Cardiac muscle cell (in vitro differentiated cells and primary cell): ENCODE measurements at regions not wholly inside any gene's neighbourhood (a gene's known extent, or its start where the extent isn't known, plus 50 kb on each side); places are given as distances from the start of the nearest gene placed in this dataset.
A peak's percentile ranks its signal among the peaks of the same experiment; 100 is the strongest.
"Not testable (repeated sequence)": the region's sequence is repeated elsewhere in the genome, so short reads cannot be mapped to it uniquely, and the experiment has no call there.

ENCODE experiments used
- DNase-seq, 2 donors: peaks; one replicate each; pipeline versions ENCODE4 v3.0.0 to v3.0.0-alpha.2; 2010 to 2017; ENCODE audit warnings: low read depth in 1 of 2, low spot score in 1 of 2
- H3K27ac ChIP-seq: fragments of 200-600 bp; sonication (generic); 2 replicates; pipeline ENCODE4 v1.5.1; 2016
- H3K27me3 ChIP-seq: fragments of 200-600 bp; sonication (generic); 2 replicates; pipeline ENCODE4 v1.6.0; 2016; ENCODE audit warnings: control low read depth
- H3K36me3 ChIP-seq: fragments of 200-600 bp; sonication (generic); 2 replicates; pipeline ENCODE4 v1.5.1; 2016; ENCODE audit warnings: control low read depth
- H3K4me1 ChIP-seq: fragments of 200-600 bp; sonication (generic); 2 replicates; pipeline ENCODE4 v1.8.1; 2017; ENCODE audit warnings: low read depth, mild to moderate bottlenecking, mixed run types
- H3K4me3 ChIP-seq: fragments of 200-600 bp; sonication (generic); 2 replicates; pipeline ENCODE4 v1.5.1; 2016; ENCODE audit warnings: mild to moderate bottlenecking
- H3K9me3 ChIP-seq: fragments of 200-600 bp; sonication (generic); 2 replicates; pipeline ENCODE4 v1.5.1; 2017; ENCODE audit warnings: low read depth, mild to moderate bottlenecking, control low read depth
- TF ChIP-seq, protein P1 (sequence below): IDR thresholded peaks from 2 replicates; pipeline ENCODE4 v1.5.1; 2012; ENCODE audit warnings: low read depth, mild to moderate bottlenecking, low read length

DNA sequence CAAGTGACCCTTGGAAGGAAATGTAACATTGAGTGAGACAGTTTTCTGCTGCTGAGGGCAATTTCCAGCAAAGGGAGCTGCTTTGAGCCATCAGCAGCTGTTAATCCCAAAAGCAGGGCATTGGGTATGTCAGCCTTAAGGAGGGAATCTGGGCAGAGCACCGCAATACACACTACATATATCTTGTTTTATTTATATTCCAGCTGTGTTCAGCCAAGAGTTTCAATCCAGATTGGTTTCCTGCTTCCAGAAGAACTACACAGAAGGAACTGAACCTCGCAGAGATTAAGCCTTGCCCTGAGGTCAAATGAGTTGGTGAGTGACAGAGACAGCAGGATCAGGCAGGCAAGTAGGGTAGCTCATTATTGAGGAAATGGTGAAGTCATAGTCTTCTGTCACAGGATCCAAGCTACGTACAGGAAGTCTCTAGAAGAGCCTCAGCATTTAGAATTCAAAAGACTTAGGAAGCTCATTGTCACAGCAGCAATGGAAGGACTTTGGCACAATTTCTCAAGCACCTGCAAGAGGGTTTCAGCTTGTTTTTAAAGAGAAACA lies 109.9 kb upstream of the HEY2 start:
- Histone ChIP-seq H3K4me3 (no peak overlapping the region), H3K9me3 (no peaks in the 10 kb centered on the region), H3K36me3 (no peaks in the 10 kb centered on the region), H3K4me1 (peaks cover 3% of the 10 kb centered on the region), H3K27ac (no peak overlapping the region), H3K27me3 (no peaks in the 10 kb centered on the region)
- DNase-seq, result peak in 1 of 2 donors; percentile 17
- TF ChIP-seq, protein P1, sequence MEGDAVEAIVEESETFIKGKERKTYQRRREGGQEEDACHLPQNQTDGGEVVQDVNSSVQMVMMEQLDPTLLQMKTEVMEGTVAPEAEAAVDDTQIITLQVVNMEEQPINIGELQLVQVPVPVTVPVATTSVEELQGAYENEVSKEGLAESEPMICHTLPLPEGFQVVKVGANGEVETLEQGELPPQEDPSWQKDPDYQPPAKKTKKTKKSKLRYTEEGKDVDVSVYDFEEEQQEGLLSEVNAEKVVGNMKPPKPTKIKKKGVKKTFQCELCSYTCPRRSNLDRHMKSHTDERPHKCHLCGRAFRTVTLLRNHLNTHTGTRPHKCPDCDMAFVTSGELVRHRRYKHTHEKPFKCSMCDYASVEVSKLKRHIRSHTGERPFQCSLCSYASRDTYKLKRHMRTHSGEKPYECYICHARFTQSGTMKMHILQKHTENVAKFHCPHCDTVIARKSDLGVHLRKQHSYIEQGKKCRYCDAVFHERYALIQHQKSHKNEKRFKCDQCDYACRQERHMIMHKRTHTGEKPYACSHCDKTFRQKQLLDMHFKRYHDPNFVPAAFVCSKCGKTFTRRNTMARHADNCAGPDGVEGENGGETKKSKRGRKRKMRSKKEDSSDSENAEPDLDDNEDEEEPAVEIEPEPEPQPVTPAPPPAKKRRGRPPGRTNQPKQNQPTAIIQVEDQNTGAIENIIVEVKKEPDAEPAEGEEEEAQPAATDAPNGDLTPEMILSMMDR, result no peak

DNA sequence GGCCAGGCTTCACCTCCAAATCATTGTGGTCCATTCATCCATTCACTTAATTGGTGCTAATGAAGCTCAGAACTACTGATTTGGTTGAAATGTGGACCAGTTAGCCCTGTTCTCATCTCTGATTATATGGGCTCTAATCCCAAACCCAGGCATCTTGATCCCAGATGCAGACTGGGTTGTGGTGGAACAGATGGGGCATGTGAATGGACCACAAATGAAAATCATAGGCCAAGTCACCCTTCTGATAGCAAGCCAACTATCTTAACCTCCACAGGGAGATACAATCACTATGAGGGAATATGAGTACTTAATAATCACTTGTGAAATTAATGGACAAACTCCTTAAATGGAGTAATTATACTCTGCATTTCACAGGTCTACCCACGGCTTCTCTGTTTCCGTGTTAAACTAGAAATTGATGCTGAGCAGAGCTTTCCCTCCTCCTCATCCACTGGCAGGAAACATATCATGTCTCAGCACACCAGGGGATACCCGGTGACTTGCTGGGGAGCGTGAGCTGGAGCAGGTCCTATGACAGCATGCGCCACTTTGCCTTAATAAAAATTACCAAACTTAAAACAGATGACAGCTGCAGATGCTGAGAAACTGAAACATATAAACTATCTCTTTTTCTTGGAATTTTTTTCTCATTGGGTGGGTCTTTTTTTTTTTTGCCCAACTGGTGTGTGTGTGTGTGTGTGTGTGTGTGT lies 108.8 kb upstream of the HEY2 start:
- Histone ChIP-seq H3K36me3 (no peaks in the 10 kb centered on the region), H3K27me3 (no peaks in the 10 kb centered on the region), H3K9me3 (no peaks in the 10 kb centered on the region), H3K27ac (no peak overlapping the region), H3K4me1 (peaks cover 3% of the 10 kb centered on the region), H3K4me3 (no peak overlapping the region)
- TF ChIP-seq, protein P1, result no peak
- DNase-seq, result no peak

DNA sequence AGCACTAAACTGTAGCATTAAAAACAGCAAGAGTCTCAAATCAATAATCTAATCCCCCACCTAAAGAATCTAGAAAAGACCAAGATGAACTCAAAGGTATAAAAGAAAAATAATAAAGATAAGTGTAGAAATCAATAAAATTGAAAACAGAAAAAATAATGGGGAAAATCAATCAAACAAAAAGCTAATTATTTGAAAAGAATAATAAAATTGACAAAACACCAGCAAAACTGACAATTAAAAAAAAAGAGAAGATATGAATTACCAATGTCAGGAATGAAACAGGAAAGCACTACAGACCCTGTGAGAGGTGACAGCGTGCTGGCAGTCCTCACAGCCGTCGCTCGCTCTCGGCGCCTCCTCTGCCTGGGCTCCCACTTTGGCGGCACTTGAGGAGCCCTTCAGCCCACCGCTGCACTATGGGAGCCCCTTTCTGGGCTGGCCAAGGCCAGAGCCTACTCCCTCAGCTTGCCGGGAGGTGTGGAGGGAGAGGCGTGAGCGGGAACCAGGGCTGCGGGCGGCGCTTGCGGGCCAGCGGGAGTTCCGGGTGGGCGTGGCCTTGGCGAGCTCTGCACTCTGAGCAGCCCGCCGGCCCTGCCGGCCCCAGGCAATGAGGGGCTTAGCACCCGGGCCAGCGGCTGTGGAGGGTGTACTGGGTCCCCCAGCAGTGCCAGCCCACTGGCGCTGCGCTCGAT lies 105.3 kb upstream of the HEY2 start:
- not testable (repeated sequence) for H3K27me3 ChIP-seq, H3K4me1 ChIP-seq, DNase-seq, H3K9me3 ChIP-seq, H3K27ac ChIP-seq, H3K4me3 ChIP-seq, H3K36me3 ChIP-seq

DNA sequence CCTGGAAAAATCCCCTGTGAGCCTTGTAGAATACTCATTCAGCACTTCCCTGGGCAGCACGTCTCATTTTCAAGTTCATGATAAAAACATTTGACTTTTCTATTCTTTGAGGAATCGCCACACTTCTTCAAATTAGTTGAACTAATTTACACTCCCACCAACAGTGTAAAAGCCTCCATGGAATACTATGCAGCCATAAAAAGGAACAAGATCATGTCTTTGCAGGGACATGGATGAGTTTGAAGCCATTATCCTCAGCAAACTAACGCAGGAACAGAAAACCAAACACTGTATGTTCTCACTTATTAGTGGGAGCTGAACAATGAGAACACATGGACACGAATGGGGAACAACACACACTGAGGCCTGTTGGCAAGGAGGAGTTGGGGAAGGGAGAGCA lies 102.0 kb upstream of the HEY2 start:
- TF ChIP-seq, protein P1, result no peak
- Histone ChIP-seq H3K27ac (no peak overlapping the region), H3K4me1 (no peaks in the 10 kb centered on the region), H3K4me3 (no peak overlapping the region), H3K36me3 (no peaks in the 10 kb centered on the region), H3K9me3 (no peaks in the 10 kb centered on the region), H3K27me3 (no peaks in the 10 kb centered on the region)
- no peak for DNase-seq

DNA sequence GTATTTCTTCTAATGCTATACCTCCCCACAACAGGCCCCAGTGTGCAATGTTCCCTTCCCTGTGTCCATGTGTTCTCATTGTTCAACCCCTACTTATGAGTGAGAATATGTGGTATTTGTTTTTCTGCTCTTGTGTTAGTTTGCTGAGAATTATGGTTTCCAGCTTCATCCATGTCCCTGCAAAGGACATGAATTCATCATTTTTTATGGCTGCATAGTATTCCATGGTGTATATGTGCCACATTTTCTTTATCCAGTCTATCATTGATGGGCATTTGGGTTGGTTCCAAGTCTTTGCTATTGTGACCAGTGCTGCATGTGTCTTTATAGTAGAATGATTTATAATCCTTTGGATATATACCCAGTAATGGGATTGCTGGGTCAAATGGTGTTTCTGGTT lies 95.7 kb upstream of the HEY2 start:
- not testable (repeated sequence) for H3K27ac ChIP-seq, H3K9me3 ChIP-seq, H3K4me3 ChIP-seq, H3K27me3 ChIP-seq, DNase-seq, H3K36me3 ChIP-seq, H3K4me1 ChIP-seq

DNA sequence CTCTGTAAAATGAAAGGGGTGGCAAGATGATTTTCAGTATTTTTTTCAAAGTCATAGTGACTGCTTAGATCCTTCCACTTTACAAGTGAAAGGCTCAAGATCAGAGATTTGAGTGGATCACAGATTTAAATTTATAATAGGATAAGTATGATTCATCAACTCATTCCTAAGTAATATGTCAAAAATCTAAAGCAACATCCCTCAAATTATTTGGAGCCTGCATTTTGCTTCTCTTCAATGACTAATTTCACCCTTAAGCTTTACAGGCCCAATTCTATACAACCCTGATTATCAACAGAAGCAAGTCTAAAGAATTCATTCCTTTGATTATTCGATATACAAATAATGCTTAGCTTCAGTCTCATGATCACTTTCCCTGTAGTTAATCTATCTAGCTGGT lies 93.9 kb upstream of the HEY2 start:
- TF ChIP-seq, protein P1, result no peak
- Histone ChIP-seq H3K9me3 (no peaks in the 10 kb centered on the region), H3K27ac (no peak overlapping the region), H3K27me3 (no peaks in the 10 kb centered on the region), H3K4me3 (no peak overlapping the region), H3K4me1 (peaks cover 7% of the 10 kb centered on the region), H3K36me3 (no peaks in the 10 kb centered on the region)
- DNase-seq, result no peak
